Heart left ventricle (tissue), 13 donors: ENCODE measurements at regions not wholly inside any gene's neighbourhood (a gene's known extent, or its start where the extent isn't known, plus 50 kb on each side); places are given as distances from the start of the nearest gene placed in this dataset.

Source experiments
- CTCF ChIP-seq, 12 donors: fragments of 200-600 bp; sonication (generic) in 4 of 12; IDR thresholded peaks; one replicate each; pipeline versions ENCODE4 v1.5.0 to v1.8.0; 2018 to 2022; ENCODE audit warnings: antibody characterized with exemption in 12 of 12, mild to moderate bottlenecking in 5 of 12
- POLR2A ChIP-seq, 2 donors: fragments of 450-650 bp; IDR thresholded peaks; one replicate each; pipeline ENCODE4 v1.6.1; 2017; ENCODE audit warnings: antibody characterized with exemption in 2 of 2, mild to moderate bottlenecking in 2 of 2, moderate library complexity in 2 of 2
- donor health status: ischemic (EF 13 %, LVEDD 7.1; RV severe dilation, severe dysfunction).
- donor health status: DM: no; HTN: yes; CAD: no.
- donor health status: DM: no; HTN: no; CAD: no.
- donor health status: ischemic (EF 25% LVEDD 6.9; RV normal size, moderate dysfunction).
- donor health status: ischemic (EF 25% LVEDD 5.7; RV mildly dilated, moderate dysfunction).
- donor health status: ischemic (EF 35%, LVEDD 5.7; RV mildly dilated, moderate dysfunction).
- donor health status: nonischemic (EF 11% LVEDD 7.7; RV severe dilation, severe dysfunction).
- donor health status: DM: yes; HTN: yes; CAD: no.
- donor health status: PGD.
- donor health status: ischemic (EF 29% LVEDD 5.4; RV normal size, mild dysfunction).
- donor health status: nonischemic (EF 23%, LVEDD 6.1; RV moderate dilation, normal function).

- TF ChIP-seq POLR2A (IDR thresholded peaks at IDR 0.05) = no peak
- TF ChIP-seq CTCF (IDR thresholded peaks at IDR 0.05) = no peak
These were observed 116.0 kb downstream of the MN1 start for GRCh38 chr22:27685515-27685914.
